GM18519 (cell line): ENCODE measurements at regions not wholly inside any gene's neighbourhood (a gene's known extent, or its start where the extent isn't known, plus 50 kb on each side); places are given as distances from the start of the nearest gene placed in this dataset.
A peak's percentile ranks its signal among the peaks of the same experiment; 100 is the strongest.
"Not testable (repeated sequence)": the region's sequence is repeated elsewhere in the genome, so short reads cannot be mapped to it uniquely, and the experiment has no call there.

Experiments
- ATAC-seq: cut with Tn5 transposase; IDR thresholded peaks from one replicate; pipeline ENCODE4 v1.9.1; 2021; ENCODE audit warnings: mild to moderate bottlenecking, moderate library complexity; ENCODE audit not compliant: unreplicated experiment, low FRiP score

- no peak for ATAC-seq
These were observed 94.7 kb downstream of the NOG start for GRCh38 chr17:56688151-56688550.

GRCh38 chr17:56690441-56691291, 97.2 kb downstream of the NOG start:
- ATAC-seq, result no peak

- ATAC-seq, result no peak
These were observed 101.3 kb downstream of the NOG start for GRCh38 chr17:56694825-56695224.

- no peak for ATAC-seq
These were observed 103.7 kb downstream of the NOG start for GRCh38 chr17:56697190-56697589.

GRCh38 chr17:56699186-56699894, 105.8 kb downstream of the NOG start:
- ATAC-seq, result no peak

GRCh38 chr17:56700919-56701420, 107.5 kb downstream of the NOG start:
- ATAC-seq, result no peak

- ATAC-seq, result no peak
These were observed 114.1 kb downstream of the NOG start for GRCh38 chr17:56707312-56708219.

- ATAC-seq, result no peak
These were observed 114.7 kb downstream of the NOG start for GRCh38 chr17:56708220-56708558.

GRCh38 chr17:56708670-56709410, 115.3 kb downstream of the NOG start:
- no peak for ATAC-seq

GRCh38 chr17:56710986-56711385, 117.5 kb downstream of the NOG start:
- no peak for ATAC-seq

- ATAC-seq, result peak; percentile 87
These were observed 117.9 kb downstream of the C17orf67 start for GRCh38 chr17:56715613-56716357.

- no peak for ATAC-seq
These were observed 116.2 kb downstream of the C17orf67 start for GRCh38 chr17:56717471-56717870.

- ATAC-seq, result no peak
These were observed 115.2 kb downstream of the C17orf67 start for GRCh38 chr17:56718515-56718914.

- no peak for ATAC-seq
These were observed 110.3 kb downstream of the C17orf67 start for GRCh38 chr17:56723421-56723820.

- no peak for ATAC-seq
These were observed 109.1 kb downstream of the C17orf67 start for GRCh38 chr17:56724664-56725063.

- ATAC-seq, result no peak
These were observed 108.6 kb downstream of the C17orf67 start for GRCh38 chr17:56725144-56725543.

- ATAC-seq, result no peak
These were observed 105.7 kb downstream of the C17orf67 start for GRCh38 chr17:56727876-56728617.

GRCh38 chr17:56731096-56731495, 102.6 kb downstream of the C17orf67 start:
- not testable (repeated sequence) for ATAC-seq

GRCh38 chr17:56733833-56734232, 99.9 kb downstream of the C17orf67 start:
- ATAC-seq, result no peak
